ENCODE measurements at regions not wholly inside any gene's neighbourhood (a gene's known extent, or its start where the extent isn't known, plus 50 kb on each side); places are given as distances from the start of the nearest gene placed in this dataset.

- TF ChIP-seq, protein P1, sequence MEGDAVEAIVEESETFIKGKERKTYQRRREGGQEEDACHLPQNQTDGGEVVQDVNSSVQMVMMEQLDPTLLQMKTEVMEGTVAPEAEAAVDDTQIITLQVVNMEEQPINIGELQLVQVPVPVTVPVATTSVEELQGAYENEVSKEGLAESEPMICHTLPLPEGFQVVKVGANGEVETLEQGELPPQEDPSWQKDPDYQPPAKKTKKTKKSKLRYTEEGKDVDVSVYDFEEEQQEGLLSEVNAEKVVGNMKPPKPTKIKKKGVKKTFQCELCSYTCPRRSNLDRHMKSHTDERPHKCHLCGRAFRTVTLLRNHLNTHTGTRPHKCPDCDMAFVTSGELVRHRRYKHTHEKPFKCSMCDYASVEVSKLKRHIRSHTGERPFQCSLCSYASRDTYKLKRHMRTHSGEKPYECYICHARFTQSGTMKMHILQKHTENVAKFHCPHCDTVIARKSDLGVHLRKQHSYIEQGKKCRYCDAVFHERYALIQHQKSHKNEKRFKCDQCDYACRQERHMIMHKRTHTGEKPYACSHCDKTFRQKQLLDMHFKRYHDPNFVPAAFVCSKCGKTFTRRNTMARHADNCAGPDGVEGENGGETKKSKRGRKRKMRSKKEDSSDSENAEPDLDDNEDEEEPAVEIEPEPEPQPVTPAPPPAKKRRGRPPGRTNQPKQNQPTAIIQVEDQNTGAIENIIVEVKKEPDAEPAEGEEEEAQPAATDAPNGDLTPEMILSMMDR (IDR thresholded peaks at IDR 0.05; ENCODE audit: insufficient read depth, low read depth, low read length): no peak
- no peak for TF ChIP-seq EZH2 (IDR thresholded peaks at IDR 0.05; ENCODE audit: insufficient read depth, low read length)
Measured at GRCh38 chr5:106094839-106095238, 1575.9 kb downstream of the EFNA5 start.

Measured in astrocyte (in vitro differentiated cells and primary cell).